Caco-2 (cell line): ENCODE measurements at regions not wholly inside any gene's neighbourhood (a gene's known extent, or its start where the extent isn't known, plus 50 kb on each side); places are given as distances from the start of the nearest gene placed in this dataset.

Source experiments
- BruUV-seq: library from RNA; stranded (reverse); fragments of 400-500 nt; replicated peaks from 2 replicates; lab custom pipeline; 2021; lab: Mats Ljungman, UMichigan
- CTCF ChIA-PET: fragments of 300-600 bp; sonication (Branson Sonifier 250); formaldehyde crosslinking; loops from one replicate; lab custom pipeline; 2022; ENCODE audit warnings: antibody characterized with exemption; lab: Charles Lee
- POLR2A ChIA-PET: fragments of 300-600 bp; sonication (Branson Sonifier 250); formaldehyde crosslinking; loops from one replicate; lab custom pipeline; 2022; ENCODE audit warnings: antibody characterized with exemption; lab: Charles Lee
- DNase-seq, 2 experiments: peaks; one replicate each; pipeline versions ENCODE4 v3.0.0 to v3.0.0-alpha.2; 2020 to 2022
- H3K27me3 ChIP-seq: replicated peaks from 2 replicates; pipeline ENCODE4 v1.6.0; 2011; ENCODE audit warnings: low read length; ENCODE audit not compliant: control insufficient read depth, insufficient read depth
- H3K36me3 ChIP-seq: 2 replicates; pipeline ENCODE4 v1.5.1; 2011; ENCODE audit warnings: low read length; ENCODE audit not compliant: control insufficient read depth, insufficient read depth
- H3K4me1 ChIP-seq: fragments of 250-450 bp; sonication (Bioruptor Pico); 2 replicates; pipeline ENCODE4 v1.5.1; 2020; ENCODE audit warnings: mild to moderate bottlenecking
- H3K4me3 ChIP-seq: 2 replicates; pipeline ENCODE4 v1.5.1; 2011; ENCODE audit warnings: low read depth, mild to moderate bottlenecking, control low read depth, low read length
- H3K9me3 ChIP-seq: fragments of 250-450 bp; sonication (Bioruptor Pico); 2 replicates; pipeline ENCODE4 v1.5.1; 2020; ENCODE audit warnings: mild to moderate bottlenecking, moderate library complexity
- H3K27ac Mint-ChIP-seq: one replicate; pipeline ENCODE4 v1.8.0; 2022; ENCODE audit warnings: mixed read lengths; ENCODE audit not compliant: unreplicated experiment
- H3K27me3 Mint-ChIP-seq: one replicate; pipeline ENCODE4 v1.8.0; 2022; ENCODE audit warnings: mixed read lengths; ENCODE audit not compliant: insufficient read depth, unreplicated experiment
- H3K36me3 Mint-ChIP-seq: one replicate; pipeline ENCODE4 v1.8.0; 2022; ENCODE audit warnings: mild to moderate bottlenecking, mixed read lengths; ENCODE audit not compliant: insufficient read depth, unreplicated experiment
- H3K4me1 Mint-ChIP-seq: one replicate; pipeline ENCODE4 v1.8.0; 2022; ENCODE audit warnings: low read depth, mixed read lengths; ENCODE audit not compliant: unreplicated experiment
- H3K4me3 Mint-ChIP-seq: one replicate; pipeline ENCODE4 v1.8.0; 2022; ENCODE audit warnings: mild to moderate bottlenecking, moderate library complexity, mixed read lengths; ENCODE audit not compliant: unreplicated experiment
- H3K9me3 Mint-ChIP-seq: one replicate; pipeline ENCODE4 v1.8.0; 2022; ENCODE audit warnings: mixed read lengths; ENCODE audit not compliant: unreplicated experiment
- CTCF ChIP-seq, 2 experiments: fragments of 200-600 bp in 1 of 2; IDR thresholded peaks; 1 replicate in 1 of 2; 2 replicates in 1 of 2; pipeline versions ENCODE4 v1.5.1 to v1.8.0; 2011 to 2022; ENCODE audit warnings: antibody characterized with exemption in 1 of 2, control low read depth in 1 of 2, inconsistent platforms in 1 of 2, low read depth in 1 of 2, low read length in 1 of 2, mild to moderate bottlenecking in 1 of 2, moderate library complexity in 1 of 2; ENCODE audit not compliant: insufficient read depth in 1 of 2, severe bottlenecking in 1 of 2, unreplicated experiment in 1 of 2
- intact Hi-C: fragments of 100-400 bp; cut with micrococcal nuclease; formaldehyde crosslinking; loops from one replicate; pipeline ENCODE4 v1.10.0; 2022; ENCODE audit not compliant: unreplicated experiment

- intact Hi-C loops, result no loop called here
- H3K9me3 ChIP-seq, result no peaks in the 10 kb centered on the region
- CTCF ChIA-PET, result no interaction called here
Measured at GRCh38 chr4:188989371-188989770, 850.1 kb downstream of the TRIML1 start.

GRCh38 chr4:188992706-188993105 lies 853.5 kb downstream of the TRIML1 start:
- Mint-ChIP-seq H3K27me3 (peaks cover 2% of the 10 kb centered on the region), H3K4me1 (no peaks in the 10 kb centered on the region), H3K4me3 (no peak overlapping the region), H3K27ac (no peak overlapping the region), H3K36me3 (no peaks in the 10 kb centered on the region), H3K9me3 (no peaks in the 10 kb centered on the region)
- CTCF ChIA-PET, result no interaction called here
- no peak for TF ChIP-seq CTCF (IDR thresholded peaks at IDR 0.05; ENCODE audit: insufficient read depth in 1 of 2, low read depth in 1 of 2, low read length in 1 of 2, severe bottlenecking in 1 of 2, unreplicated experiment in 1 of 2)
- no TSS peak for BruUV-seq
- Histone ChIP-seq H3K36me3 (no peaks in the 10 kb centered on the region), H3K27me3 (no peaks in the 10 kb centered on the region), H3K4me3 (no peak overlapping the region), H3K4me1 (no peaks in the 10 kb centered on the region), H3K9me3 (no peaks in the 10 kb centered on the region)
- intact Hi-C loops, result no loop called here
- no peak for DNase-seq
- POLR2A ChIA-PET, result no interaction called here

More at GRCh38 chr4:188989371-188989770, 850.1 kb downstream of the TRIML1 start:
- Mint-ChIP-seq H3K27me3 (no peaks in the 10 kb centered on the region), H3K4me3 (no peak overlapping the region), H3K36me3 (no peaks in the 10 kb centered on the region), H3K9me3 (no peaks in the 10 kb centered on the region), H3K4me1 (no peaks in the 10 kb centered on the region), H3K27ac (no peak overlapping the region)
- Histone ChIP-seq H3K4me3 (no peak overlapping the region), H3K4me1 (no peaks in the 10 kb centered on the region), H3K36me3 (no peaks in the 10 kb centered on the region), H3K27me3 (no peaks in the 10 kb centered on the region)
- BruUV-seq, result no TSS peak
- no peak for TF ChIP-seq CTCF (IDR thresholded peaks at IDR 0.05; ENCODE audit: insufficient read depth in 1 of 2, low read depth in 1 of 2, low read length in 1 of 2, severe bottlenecking in 1 of 2, unreplicated experiment in 1 of 2)
- POLR2A ChIA-PET, result no interaction called here
- DNase-seq, result no peak

- BruUV-seq, result no TSS peak
Measured at GRCh38 chr4:188993871-188994270, 854.6 kb downstream of the TRIML1 start.

More at GRCh38 chr4:188993871-188994270, 854.6 kb downstream of the TRIML1 start:
- H3K4me3 Mint-ChIP-seq, result no peak overlapping the region
- peaks cover 2% of the 10 kb centered on the region for H3K27me3 Mint-ChIP-seq
- Histone ChIP-seq H3K36me3 (no peaks in the 10 kb centered on the region), H3K4me3 (no peak overlapping the region), H3K4me1 (no peaks in the 10 kb centered on the region), H3K27me3 (no peaks in the 10 kb centered on the region), H3K9me3 (no peaks in the 10 kb centered on the region)
- CTCF ChIA-PET, result no interaction called here
- no peaks in the 10 kb centered on the region for H3K9me3 Mint-ChIP-seq
- intact Hi-C loops, result no loop called here
- no peak overlapping the region for H3K27ac Mint-ChIP-seq
- TF ChIP-seq CTCF (IDR thresholded peaks at IDR 0.05; ENCODE audit: insufficient read depth in 1 of 2, low read depth in 1 of 2, low read length in 1 of 2, severe bottlenecking in 1 of 2, unreplicated experiment in 1 of 2), result no peak
- H3K36me3 Mint-ChIP-seq, result no peaks in the 10 kb centered on the region
- no peak for DNase-seq
- no peaks in the 10 kb centered on the region for H3K4me1 Mint-ChIP-seq
- POLR2A ChIA-PET, result no interaction called here
